Left forelimb (tissue), 1 donor: ENCODE measurements at regions not wholly inside any gene's neighbourhood (a gene's known extent, or its start where the extent isn't known, plus 50 kb on each side); places are given as distances from the start of the nearest gene placed in this dataset.

Source experiments
- DNase-seq: peaks from one replicate; pipeline ENCODE4 v3.0.0-alpha.2; 2018; ENCODE audit warnings: low spot score

DNA sequence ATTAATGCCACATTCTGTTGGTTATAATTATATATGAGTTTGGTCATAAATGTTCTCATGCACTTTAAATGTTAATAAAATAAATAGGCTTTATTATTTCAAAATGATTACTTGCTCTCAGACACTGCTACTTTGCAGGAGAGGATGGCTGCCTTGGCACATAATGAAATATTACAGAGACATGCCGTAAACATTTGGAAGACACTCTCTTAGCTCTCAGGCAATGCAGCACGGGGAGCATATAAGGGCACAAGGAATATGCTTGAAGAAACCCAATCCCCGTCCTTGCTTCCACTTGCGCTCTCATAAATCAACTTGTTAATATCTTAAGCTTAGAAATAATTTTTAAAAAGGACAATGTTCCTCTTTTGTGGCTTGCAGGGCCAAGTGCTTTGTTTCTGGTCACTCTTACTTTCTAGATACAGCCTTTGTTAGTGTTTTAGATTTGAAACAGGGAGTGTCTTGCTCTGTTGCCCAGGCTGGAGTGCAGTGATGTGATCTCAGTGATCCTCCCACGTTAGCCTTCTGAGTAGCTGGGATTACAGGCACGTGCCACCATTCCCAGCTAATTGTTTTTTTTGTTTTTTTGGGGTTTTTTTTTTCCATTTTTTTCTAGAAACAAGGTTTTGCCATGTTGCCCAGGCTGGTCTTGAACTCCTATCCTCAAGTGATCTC, 445.0 kb downstream of the SPRY1 start:
- DNase-seq: no peak

DNA sequence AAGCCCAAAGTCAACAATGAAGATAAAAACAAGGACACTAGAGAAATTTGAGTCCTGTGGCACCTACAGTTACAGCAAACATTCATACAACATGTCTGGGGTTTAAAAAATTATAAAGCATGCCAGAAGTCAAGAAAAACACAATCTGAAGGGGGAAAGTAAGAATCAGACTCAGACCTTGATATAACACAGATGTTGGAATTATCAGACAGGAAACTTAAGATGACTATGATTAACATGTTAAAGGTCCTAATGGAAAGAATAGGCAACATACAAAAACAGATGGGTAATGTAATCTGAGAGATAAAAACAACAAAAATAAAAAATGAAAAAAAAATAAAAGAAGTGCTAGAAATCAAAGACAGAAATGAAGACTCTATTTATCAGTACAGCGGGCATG, 446.5 kb downstream of the SPRY1 start:
- DNase-seq: no peak

DNA sequence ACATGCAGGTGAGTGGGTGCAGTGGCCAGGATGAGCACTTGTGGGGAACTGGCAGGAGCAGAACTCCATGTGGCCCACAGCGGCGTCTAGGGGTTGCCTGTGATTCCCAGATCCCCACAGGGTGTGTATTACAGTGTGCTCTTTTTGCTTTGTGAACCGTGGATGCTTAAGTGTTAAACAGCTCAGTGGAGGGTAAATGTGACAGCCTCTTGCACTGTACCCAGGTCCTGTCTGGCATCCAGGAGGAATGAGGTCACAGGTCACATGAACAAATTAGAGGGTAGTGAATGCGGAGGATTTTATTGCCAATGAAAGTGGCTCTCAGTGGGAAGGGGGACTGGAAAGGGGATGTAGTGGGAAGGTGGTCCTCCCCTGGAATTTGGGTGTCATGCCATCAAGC, 447.8 kb downstream of the SPRY1 start:
- DNase-seq: no peak

DNA sequence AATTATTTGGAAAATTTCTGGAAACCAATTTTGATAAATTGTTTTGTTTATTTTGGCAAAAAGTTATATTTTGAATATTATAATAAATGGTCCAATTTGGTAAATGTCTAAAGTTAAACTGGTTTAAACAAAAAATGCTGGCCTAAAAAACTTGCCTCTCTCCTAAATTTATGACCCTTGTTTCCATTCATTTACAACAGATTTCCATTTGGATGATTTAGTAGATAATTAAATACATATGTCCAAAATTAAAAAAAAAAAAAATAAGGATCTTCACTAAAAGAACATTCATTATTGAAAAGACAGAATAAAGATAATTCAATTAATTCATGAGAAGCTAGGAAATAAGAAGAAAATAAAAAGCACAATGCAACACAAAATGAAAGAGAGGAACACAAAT, 449.5 kb downstream of the SPRY1 start:
- DNase-seq: no peak

DNA sequence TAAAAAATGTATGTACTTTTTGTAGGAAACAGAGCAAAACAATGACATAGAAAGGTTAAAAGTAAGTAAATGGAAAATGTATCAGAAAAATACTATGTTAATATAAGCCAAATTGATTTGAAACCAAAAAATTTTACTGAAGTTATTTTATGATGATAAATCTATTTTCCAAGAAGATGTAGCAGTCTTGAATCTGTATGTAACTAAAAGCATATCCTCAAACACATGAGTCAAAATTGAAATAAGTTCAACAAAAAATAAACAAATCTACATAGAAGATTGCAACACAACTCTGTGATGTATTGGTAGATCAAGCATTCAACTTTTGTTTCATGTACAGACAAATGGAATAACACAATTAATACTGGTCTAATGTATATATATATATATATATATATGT, 450.0 kb downstream of the SPRY1 start:
- no peak for DNase-seq

DNA sequence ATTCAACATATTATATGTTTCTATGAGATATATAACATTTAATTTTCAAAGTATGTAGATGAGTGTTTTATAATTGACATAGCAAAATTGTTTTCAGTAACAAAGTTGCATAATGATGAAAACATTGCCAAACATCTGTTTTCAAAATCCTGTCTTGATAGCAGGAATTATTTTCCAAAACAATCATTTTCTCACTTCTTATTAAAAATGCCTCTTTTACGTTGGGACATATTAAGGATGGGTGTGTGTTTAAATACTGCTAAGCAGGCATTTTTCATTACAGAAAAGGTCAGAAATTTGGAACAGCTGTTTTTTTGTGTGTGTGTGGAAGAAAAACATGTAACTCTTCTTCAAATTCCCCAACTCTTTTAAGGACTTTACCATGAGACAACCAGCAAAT, 452.0 kb downstream of the SPRY1 start:
- no peak for DNase-seq

DNA sequence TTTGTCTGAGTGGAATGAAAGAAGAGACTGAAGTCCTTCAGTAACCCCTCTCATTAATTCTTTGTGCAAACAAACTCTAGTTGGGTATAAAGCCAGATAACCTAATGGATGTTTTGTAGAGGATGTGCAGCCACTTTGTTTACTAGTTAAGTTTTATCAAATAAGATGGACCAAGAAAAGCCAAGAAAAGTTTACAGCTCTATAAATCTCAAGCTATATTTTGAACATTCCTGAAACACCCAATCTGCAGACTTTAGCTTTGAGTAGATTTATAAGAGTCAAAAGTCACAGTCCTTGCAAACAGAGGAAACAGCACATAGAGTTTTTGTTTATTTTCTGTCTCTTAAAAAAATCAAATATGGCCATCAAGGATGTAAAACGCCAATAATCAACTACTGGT, 452.9 kb downstream of the SPRY1 start:
- DNase-seq: no peak

DNA sequence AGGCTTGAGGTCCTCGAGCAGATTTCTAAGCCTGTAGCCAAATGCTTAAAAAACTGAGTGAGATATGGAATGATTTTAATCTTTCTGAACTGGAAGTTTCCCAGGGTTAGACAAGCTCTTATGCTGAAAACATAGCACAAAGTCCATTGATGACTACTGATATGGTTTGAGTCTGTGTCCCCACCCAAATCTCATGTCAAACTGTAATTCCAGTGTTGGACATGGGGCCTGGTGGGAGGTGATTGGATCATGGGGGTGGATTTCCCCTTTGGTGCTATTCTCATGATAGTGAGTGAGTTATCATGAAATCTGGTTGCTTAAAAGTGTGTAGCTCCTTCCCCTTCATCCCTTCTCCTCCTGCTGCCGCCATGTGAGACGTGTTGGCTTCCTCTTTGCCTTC, 454.9 kb downstream of the SPRY1 start:
- DNase-seq: no peak

DNA sequence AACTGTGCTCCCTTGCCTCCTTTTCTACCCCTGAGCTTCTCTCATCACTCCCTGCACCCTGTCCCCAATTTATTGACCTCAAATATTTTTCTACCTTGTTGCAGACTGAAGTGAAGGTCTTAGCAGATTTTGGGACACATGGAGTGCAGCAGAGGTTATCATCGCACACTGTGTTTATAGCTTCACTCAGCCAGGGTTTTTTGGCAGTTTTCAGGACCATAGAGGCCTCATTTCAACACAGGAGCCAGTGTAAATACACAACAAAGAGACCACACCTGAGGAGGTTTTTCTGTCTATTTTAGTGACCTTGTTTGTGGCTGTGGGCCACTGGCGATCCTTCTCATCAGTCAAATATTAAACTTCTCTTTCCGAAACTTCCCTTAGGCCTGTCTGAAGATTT, 457.1 kb downstream of the SPRY1 start:
- no peak for DNase-seq

DNA sequence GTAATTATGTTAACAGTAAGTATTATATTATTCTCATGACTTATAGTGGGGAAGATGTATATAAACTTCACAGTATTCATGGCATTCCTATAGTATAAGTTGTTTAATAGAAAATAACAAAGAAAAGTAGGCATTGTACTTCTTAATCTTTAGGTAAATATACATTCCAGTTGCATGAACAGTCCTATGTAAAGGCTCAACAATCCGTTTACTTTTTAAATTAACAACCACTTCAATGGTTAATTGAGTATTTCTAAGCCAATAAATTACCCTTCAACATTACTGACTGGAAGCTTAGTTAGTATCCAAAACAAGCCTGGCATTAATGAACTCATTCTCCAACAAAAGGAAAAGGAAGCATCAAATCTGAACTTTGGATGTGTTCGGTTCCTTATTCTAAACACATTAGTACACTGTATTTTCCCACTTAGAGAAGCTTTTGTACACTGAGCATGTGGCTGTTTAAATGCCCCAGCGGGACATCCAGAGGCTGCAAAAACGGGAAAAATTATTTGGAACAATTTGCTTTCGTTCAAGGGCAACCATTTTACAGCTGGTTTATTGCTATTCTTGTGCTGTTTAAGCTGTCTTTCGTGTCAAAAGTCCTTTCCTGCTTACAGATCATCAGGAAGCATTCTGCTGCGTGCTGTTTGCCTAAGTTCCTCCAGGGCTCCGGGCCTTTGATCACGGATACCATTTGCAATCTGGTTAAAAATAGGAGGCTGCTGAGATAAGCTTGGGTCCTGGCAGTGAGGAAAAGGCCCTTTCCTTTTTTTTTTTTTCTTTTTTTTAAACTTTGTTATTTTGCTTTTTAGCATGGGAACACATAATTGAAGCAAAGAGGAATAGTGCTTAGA, 460.3 kb downstream of the SPRY1 start:
- no peak for DNase-seq

DNA sequence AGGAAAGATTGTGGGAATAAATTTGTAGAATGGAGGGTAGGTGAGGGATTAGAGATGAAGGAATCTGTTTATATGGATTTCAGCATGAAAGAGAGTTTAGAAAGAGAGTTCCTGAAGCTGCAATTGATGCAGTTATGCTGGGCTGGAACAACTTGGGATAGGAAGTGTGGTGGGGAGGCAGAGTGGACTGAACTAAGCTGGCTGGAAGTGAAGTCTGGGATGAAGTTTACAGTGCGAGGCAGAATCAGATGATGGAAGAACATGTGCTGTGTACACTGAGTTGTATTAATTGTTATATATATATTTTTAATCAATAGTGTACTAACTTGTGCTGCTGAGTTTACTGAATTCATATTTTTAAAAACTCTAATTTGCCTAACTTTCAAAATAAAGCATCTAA, 461.9 kb downstream of the SPRY1 start:
- DNase-seq: no peak

DNA sequence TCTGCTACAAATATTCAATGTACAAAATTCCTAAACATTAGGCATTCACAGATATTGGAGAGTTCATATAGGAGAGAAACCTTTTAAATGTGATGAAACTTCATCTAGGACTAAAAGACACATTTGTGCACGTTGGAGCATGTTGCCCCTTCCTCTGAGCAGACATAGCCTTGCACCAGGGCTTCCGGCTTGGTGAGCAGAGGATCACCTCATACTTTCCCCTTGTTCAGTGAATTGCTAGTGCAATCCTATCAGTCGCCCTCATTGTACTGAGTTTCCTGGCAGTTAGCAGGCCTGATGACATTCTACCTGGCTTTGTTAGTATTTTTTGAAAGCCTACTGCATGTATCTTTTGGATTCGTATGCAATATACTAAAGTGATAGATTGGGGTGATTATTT, 466.2 kb downstream of the SPRY1 start:
- DNase-seq: no peak

DNA sequence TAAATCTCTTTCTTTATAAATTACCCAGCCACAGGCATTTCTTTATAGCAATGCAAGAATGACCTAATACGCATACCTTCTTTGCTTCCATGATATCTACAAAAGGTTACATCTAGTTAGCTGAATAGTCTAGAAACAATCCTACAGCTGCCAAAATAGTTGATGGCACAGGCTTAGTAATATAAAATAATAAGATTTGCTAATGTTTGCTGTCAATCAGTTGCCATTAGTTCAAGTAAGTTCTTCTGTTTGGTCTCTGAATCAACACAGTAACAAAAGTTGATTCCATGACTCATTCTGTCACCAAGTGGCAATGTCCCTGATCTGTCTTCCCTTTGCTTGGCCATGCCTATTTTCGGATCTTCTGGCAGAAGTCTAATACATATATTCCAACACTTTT, 470.2 kb downstream of the SPRY1 start:
- no peak for DNase-seq

DNA sequence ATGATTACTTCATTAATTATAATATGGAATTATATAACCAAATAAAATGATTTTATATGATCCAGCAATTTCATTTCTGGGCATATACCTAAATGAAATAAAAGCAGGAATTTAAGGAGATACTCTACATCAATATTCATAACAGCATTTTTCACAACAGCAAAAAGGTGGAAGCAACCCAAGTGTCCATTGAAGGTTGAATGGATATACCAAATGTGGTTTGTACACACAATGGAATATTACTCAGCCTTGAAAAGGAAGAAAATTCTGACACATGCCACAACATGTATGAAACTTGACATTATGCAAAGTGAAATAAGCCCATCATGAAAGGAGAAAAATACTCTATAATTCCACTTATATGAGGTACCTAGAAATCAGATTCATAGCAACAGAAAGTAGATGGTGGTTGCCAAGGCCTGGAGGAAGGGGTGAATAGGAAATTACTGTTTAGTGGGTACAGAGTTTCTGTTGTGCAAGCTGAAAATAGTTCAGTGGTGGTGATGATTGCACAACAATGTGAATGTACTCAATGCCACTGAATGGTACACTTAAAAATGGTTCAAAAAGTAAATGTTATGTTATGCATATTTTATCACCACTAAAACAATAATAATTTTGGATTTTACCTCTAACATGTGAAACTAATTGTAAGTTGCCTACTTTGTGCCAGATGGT, 471.5 kb downstream of the SPRY1 start:
- DNase-seq: no peak

DNA sequence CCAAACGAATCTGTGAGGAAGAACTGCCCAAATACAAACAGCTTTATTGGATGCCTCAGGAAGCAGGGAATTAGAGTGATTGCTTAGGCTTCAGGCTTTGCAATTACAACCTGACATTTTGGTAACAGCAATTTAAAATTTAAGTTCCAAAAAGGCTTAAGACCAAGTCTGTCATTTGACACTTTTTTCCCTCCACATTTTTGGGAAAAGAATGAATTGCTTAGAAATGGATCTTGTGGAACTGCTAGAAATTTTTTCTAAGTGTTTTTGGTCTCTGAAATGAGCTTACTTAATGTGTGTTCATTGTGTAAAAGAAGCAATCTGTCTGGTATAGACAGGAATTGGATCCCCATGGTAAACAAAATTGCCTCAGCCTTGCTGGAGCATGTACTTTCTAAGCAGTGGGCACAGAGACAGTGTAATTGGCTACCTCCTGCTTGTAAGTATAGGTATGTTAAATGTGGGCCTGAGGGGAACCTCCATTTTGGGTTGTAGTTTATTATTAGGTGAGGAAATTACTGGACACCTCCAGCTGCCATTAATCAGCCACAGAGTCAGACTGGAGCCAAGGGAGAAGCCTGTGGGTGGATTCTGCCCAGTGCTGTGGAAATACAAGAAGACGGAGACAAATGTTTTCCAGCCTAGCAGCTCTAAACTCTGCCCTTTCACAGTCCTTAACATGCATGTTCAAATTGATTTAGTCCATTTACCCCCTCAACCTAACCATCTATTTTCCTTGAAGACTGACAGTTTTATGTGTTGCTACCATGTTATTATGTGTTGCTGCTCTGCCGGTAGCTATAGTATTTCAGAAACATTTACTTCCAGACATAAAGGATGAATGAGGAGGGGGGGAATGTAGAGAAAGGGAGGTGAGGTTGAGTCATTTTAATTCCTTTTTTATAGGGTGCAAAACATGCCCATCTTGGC, 473.0 kb downstream of the SPRY1 start:
- no peak for DNase-seq

DNA sequence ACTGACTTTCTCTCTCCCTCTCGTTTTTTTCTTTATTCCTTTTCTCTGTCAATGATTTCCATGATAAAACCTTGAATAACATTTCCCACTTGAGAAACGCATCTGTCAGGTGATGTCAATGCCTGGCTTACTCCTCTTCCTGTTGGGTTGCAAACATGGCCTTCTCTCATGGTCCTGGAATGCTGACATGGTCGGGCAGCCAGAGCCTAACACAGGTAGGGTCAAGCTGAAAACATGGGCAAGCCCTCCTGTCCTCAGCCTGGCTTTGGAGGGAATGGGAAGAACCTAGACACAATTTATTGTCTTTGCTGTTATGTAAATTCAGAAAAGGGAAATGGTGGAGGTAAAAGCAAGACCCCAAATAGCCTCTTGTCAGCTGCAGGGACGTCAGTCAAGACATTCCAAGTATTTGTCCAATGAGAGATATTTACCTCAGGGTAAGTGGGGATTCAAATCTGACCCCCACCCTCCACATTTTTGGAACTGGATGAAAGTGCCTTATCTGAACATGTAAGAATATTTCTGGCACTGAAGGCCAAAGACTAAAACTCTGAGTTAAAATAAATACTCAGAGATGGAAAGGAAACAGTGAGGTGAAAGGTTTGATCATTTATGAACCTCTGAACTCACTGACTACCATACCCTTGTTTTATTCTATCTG, 473.8 kb downstream of the SPRY1 start:
- DNase-seq: no peak

DNA sequence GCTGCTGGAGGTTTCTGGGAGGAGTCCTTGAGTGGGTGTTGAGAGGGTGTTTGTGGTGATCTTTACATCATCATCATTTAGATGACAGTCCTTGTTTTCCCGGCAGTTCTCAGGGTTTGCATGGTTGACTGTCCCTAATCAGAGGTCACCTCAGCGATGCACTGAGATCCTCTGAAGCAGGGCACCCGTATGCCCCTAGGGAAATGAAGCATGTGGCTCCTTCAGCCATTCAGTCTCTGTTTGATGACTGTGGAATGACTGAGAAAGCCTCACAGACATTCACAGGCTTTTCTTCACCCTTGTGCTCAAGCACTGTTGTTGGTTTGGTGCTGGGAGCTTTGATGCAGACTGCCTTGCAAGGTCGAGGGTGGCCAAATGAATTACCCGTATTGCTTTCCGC, 474.7 kb downstream of the SPRY1 start:
- DNase-seq: no peak

DNA sequence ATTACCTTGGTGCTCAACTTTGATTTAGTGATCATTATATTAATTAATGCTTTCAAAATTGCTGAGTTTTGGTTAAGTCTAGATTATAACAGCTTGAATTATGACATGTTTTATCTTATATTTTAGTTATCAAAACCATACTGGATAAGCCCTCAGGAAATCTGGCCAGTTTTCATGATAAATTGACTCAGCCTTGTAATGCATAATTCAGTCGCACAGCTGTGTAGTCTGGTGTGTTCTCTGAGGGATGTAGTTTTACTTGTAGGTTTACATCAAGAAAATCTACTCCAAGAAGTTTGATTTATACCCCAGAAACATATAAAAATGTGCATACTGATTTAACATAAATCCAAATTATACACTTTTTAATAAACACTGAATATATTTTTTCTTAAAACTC, 477.5 kb downstream of the SPRY1 start:
- DNase-seq: no peak

DNA sequence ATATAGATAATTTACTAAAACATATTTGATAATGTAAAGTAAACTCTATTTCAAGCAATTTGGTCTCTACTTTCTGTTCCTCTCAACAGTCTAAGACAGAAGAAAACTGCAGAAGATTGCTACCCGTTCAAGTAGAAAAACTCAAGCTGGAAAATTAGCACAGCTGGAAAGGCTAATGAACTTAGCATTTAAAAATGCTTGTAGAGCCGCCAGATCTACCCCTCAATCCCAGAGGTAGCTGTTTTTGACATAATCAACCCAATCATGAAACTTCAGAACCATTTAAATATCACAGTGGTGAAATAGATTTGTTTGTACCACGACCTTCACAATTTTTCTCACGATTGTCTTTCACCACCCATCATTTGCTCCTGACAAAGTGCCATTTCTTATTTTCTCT, 479.5 kb downstream of the SPRY1 start:
- DNase-seq: no peak

DNA sequence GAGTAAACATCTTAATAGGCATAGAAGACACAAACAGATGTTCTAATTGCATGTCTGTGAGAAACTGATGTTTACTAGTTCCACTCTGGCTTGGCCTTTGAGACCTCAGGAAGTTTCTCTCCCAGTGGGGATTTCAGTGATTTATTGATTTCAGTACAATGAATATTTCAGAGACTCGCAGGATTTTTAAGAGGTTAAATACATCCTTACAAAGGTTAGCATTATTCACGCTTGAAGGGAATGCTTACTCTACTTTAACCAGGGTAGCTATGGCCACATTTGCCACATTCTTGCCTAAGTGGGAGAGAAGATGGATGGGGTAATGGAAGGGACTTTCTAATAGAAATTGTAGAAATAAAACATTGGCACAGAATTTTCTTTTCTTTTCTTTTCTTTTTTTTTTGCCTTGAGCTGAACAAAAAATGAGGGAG, 480.1 kb downstream of the SPRY1 start:
- DNase-seq: no peak

DNA sequence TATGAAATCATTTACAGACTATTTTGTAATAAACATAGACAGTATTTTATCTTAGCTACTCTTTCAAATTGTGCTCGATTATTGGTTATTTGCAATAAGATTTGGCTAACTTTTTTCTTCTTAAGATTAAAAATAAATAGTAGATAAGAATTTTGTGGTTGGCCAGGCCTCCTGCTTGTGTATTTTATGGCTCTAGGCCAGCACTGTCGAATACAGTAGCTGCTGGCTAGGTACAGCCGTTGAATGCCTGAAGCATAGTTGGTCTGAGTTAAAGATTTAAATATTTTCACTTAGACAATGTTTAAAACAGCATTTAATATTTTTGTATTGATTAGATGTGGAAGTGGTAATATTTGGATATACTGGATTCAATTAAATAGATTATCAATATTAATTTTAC, 481.0 kb downstream of the SPRY1 start:
- no peak for DNase-seq

DNA sequence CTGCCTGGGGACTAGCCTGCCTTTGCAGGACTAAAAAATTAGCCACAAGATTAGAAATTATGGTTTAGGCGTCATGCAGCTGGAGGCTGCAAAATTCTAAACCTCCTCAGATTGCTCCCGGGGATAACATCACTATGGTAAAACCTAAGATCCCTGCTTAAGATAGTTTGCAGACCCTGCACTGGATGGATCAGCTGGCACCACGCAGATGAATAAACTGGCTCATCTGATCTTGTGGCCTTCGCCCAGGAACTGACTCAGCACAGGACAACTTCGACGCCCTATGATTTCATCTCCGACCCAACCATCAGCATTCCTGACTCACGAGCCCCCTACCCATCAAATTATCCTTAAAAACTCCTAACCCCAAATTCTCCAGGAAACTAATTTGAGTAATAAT, 482.4 kb downstream of the SPRY1 start:
- DNase-seq: no peak
